Inflammatory macrophage treated with lipopolysaccharide for 4 hours (primary cell): ENCODE measurements at regions not wholly inside any gene's neighbourhood (a gene's known extent, or its start where the extent isn't known, plus 50 kb on each side); places are given as distances from the start of the nearest gene placed in this dataset.

ENCODE experiments used
- DNase-seq: peaks from one replicate; pipeline ENCODE4 v3.0.0-alpha.2; 2020

DNA sequence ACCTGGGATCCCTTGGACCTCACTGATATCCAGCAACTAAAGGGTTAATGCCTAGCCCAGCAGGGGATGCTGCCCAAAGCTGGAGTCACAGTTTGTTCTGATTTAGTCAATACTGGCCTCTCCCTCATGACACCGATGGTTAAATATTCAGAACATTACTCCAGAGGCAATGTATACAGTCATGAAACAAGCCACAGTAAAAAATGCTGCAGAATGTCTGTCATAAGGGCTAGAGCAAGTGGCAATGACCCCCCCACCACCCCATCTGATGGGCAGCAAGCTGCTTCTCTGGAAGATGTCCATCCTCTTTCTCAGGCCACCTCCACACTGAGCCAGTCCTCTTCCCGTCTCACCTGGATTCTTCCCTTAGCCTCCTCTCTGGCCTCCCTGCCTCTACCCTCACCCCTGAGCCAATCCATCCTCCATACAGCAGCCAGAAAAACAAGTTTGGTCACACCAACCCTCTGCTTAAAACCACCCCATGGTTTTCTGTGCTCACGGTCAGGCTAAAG, 99.0 kb upstream of the KCNG1 start:
- DNase-seq, result no peak

DNA sequence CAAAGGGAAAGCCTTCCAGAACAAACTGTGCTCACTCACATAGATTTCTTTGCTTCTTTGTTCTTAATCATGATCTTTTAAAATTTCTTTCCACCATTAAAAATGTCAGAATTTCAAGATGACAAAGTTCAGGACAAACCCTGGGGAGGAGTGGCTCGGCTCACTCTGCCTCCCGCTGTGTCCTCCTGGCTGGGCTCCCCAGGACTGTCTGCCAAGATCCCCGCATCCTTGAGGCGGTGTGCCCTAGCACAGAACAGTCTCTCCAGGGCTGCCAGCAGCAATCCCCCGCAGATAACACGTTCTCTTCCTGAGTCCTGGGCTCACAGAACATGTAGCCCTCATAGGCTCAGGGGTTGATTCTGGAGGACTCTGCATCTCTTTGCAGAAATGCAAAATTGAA, 98.4 kb upstream of the KCNG1 start:
- no peak for DNase-seq

DNA sequence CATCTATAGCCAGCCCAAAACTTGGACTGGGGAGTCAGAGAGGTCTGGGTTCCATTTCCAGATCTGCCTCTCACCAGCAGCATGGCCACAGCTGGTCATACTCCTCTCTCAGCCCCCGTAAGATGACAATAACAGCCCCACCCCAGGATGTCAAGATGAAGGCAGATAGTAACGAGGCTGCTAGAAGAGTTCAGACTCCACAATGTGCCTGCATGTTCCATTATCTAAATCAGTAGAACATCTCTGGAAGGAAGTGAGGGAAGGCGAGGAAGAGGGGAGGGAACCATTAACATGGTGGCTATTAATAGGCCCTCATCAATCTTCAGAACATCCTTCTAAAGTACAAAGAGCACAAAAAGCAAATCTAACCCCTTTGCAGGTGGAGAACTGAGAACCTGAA, 98.0 kb upstream of the KCNG1 start:
- no peak for DNase-seq

DNA sequence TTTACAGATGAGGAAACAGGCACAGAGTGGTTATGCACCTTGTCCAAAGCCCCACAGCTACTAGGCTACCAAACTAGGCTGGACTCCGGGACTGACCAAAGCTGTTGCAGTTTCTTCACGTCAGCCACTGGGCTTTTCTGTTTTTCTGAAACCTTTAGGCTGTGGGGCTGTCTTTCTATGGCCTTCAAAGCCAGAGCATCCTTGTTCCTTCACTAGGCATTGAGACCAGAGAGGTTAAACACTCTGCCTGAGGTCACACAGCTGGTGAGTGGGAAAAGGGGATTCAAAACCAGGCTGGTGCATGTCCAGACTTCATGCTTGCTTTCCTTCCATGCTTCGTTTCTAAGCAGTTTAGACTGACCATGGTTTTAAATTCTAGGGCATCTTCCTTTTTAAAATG, 97.5 kb upstream of the KCNG1 start:
- DNase-seq, result no peak

DNA sequence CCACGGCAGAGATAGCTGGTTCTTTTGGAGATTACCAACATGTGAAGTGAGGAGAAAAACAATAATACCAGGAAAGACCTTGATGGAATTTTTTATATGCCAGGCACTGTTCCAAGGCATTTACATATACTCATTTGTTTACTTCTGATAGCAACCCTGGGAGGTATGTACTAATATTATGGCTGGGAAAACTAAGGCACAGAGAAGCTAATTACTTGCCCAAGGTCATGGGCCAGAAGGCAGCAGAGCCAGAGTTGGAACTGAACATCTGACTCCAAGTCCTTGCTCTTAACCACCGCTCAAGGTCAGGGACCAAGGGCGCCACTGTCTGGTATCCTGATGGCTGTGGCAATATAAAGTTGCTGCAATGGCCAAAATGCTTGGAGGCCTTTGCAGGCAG, 97.0 kb upstream of the KCNG1 start:
- no peak for DNase-seq

DNA sequence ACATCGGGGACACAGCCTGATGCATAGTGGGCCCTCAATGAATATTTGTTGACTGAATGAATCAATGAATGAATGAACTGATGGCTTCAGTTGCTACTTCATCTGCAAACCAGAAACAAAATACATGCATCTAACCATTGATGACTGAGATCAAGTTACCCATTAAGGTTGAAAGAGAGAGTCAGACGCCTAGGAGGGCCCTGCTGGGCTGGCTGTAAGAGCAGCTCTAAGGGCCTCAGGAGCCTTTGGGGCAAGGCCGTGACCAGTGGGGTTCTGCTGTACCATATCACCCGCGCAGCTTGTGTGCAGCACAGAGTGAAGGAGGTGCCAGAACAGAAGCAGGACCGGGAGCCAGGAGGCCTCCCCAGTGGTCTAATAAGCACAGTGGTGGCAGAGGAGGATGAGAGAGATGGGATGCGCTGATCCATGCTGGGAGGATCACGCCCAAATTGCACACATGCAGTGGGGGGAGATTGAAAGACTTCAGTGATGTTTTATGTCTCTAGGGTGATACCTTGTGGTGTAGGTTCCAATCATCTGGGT, 96.1 kb upstream of the KCNG1 start:
- DNase-seq, result no peak

DNA sequence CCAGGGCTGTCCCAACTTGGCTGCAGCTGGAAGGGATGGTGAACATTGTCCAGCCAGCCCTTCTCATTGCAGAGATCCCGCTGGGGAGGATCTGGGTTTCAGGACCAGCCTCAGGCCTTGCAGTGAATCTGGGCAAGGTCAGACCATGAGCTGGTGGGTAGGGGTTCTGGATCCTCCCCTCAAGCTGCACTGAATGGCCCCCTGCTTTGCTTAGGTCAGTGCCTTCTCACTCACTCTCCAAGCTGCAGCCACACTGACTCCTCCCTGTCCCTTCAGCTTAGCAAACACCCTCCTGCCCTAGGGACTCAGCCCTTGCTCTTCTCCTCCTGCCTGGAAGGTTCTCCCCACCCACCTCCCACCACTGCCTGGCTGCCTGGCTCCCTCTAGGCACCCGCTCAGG, 95.3 kb upstream of the KCNG1 start:
- DNase-seq, result no peak

DNA sequence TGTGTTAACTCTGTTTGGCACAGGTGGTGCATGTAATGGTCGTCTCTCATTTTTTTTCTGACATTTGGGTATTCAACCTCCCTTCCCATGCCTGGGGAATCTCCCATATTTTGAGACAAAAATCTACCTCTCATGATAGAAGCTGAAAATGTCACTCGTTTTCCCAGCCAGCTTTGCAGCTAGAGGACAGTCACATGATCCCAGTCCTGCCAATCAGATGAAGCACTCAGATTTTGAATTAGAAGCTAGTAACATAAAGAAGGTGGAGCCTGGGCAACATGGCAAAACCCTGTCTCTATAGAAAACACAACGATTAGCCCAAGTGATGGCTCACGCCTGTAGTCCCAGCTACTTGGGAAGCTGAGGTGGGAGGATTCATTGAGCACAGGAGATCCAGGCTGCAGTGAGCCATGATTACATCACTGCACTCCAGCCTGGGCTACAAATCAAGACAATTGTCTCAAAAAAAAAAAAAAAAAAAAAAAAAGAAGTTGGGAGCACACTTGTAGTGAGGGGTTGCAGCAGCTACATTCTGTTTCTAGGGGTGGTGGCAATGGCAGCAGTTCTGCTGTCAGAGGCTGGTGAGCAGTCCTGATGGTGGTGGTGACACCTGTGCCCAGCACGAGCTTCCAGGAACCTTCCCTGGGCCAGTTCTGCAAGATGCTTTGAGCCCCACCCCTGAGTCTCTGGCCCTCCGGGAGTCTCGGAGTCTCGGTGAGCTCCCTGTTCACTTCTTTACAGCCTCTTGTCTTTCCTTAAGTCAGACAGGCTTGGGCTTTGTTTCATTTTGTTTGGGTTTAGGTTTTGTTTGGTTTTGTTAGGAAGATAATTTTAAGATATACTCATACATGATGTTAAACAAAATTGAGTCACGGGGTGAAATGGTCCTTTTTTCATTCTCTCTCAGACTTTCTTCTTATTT, 94.1 kb upstream of the KCNG1 start:
- DNase-seq, result no peak

DNA sequence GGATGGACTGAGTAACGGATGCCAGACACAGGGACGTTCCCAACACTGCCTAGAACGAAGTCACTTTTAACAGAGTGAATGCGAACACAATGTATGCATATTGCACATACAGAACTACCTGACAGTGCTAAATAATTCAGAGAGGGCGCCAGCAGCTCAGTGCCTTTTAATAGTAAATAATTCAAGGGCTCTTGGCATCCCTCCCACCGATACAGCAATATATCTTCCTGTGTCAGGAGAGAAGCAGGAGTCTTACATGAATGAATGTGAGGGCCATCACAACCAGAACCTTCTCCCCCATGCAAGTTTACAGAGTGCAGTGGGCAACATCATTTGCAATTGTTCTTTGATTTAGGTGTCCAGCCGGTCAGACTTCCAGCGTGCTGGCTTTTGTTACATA, 88.4 kb upstream of the KCNG1 start:
- DNase-seq, result no peak

DNA sequence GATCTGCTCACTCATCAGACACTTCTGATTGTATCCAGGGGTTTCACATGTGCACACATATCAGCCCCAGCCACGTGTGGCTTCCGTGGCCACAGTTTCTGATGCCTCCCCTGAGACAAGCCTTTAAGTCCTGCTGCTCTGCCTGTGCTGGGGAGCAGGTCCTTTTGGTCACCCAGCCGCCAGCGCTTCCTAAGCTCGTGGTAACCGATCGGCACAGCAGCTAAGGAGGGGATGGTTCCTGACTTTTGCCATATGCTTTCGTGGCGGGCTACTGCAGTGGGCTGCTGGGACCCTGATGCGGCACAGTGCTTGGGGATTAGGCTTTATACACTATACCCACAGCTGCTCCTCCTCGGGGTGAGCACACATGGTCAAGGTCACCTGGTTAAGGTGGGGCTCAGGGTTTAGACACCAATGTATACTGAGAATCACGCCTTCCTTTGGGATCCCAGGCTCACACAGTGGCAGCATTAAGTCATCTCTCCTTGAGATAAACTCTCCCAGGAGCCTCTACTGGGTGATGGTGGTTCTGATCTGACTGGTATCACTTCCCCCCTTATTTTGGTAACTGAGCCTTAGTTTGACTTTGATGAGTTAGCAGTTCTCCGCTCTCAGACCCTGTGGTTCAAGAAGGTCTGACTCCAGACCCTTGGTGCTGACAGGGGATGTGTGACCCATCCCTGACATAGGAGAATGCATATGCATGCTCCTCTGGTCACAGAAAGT, 85.9 kb upstream of the KCNG1 start:
- no peak for DNase-seq

DNA sequence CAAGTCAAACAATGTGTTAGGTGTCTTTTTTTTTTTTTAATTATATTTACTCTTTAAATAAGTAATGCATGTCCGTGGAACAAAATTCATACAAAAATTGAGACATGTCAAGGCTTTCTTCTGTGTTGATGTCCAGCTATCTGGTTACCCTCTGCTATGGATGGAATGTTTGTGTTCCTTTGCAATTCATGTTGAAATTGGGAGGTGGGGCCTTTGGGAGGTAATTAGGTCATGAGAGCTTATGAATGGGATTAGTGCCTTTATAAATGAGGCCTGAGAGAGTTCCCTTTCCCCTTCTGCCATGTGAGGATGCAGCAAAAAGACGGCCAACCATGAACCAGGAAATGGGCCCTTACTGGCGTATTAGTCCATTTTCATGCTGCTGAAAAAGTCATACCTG, 83.1 kb upstream of the KCNG1 start:
- DNase-seq, result no peak

DNA sequence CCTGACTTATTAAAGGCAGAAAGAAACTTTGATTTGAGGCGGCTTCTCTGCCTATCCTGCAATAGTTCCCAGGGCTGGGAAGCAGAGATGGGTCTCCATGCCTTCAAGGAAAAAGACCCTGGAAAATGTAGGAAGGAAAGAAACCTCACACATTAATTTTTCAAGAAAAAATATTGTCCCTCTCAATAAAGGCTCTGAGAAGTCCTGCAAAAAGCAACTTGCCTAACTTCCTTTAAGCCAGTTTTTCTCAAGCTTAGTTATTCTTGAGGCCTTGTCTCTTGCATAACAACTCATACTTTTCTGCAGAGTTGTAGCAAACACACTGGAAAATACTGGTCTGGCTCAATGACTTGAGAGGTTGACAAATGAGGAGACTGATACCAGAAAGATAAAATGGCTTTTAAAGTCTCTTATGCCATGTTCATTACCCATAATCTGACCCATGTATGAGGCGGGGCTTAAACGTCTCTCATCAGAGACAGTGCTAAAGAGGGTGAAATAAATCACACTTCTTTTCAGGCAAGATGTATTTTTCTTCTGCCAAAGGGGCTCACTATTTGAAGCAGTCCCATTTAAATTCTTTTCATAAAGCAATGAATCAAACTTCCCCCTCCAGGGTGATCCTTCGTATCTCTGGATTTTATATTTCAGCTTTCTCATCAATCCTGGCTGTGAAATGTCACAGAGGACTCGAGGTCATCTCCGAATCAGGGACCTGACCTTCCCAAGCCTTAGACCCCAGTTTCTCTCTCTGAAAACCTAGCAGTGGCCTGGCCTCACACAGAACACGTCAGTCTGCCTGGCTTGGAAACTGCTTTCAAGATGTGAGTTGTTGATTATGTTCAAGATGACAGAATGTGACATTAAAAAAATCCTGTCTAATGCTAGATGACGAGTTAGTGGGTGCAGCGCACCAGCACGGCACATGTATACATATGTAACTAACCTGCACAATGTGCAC, 82.3 kb upstream of the KCNG1 start:
- no peak for DNase-seq

DNA sequence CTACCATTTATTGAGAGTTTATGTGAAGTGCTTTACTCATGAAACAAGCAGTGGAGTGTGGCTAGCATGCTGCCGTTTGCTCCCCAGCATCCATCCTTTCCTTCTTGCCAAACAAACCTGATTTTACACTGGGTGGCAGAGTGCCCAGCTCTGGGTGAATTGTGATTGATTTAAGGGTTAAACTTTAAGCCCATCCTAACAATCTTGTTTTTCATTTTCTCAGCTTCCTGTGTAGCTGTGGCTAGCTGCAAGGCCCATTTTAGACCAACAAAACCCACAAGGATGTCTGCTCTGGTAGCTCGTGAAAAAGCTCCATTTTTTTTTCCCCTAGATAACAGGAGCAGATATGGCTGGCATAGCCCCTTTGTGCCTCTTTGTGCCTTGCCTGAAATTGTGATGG, 77.7 kb upstream of the KCNG1 start:
- no peak for DNase-seq

DNA sequence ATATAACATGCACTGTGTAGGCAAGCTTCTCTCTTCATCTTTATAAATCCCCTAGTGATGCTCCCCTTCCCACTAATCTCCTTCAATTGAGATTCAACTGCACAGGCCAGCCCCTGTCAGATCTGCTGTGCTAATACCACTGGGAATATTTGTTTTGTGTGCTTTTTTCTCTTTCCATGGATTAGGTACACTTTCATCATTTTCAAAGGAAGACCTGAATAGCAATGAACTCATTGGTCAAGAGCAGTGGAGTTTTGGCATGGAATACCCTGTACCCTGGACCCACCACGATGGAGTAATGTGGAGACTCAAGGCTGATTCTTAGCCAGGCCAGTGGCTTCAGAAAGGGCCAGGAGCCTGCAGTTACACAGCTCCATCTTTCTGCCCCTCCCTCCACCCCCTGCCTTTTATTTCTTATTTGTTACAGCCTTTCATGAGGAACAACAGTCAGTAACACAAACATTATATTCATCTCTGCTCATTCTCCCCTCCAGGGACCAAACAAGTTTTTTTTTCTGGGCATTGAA, 75.4 kb upstream of the KCNG1 start:
- no peak for DNase-seq

DNA sequence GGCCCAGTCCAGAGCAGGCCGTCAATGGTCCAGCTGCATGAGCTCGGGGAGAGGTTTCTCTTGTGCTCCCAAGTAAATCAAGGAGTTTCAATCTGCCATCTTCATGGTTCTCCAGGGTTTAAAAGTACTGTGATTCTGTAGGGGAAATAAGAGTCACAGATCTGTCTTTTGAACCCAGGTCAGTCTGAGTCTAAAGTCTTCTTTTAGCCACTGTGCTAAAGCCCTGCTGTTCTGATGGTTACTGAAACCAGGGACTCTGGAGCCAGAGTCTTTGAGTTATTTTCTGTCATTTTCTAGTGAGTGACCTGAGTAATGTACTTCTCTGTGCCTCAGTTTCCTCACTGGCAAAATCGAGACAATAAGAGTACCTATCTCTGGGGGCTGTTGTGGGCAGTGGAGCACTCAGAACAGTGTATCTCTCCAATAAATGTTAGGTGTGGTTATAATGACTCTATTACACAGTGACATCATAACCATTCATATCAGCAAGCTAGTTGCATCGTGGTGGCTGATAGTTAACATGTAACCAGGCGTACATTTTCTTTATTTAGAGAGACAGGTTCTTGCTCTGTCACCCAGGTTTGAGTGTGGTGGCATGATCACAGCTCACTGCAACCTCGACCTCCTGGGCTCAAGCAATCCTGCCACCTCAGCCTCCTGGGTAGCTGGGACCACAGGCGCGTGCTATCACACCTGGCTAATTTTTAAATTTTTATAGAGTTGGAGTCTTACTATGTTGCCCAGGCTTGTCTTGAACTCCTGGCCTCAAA, 74.6 kb upstream of the KCNG1 start:
- DNase-seq, result no peak

DNA sequence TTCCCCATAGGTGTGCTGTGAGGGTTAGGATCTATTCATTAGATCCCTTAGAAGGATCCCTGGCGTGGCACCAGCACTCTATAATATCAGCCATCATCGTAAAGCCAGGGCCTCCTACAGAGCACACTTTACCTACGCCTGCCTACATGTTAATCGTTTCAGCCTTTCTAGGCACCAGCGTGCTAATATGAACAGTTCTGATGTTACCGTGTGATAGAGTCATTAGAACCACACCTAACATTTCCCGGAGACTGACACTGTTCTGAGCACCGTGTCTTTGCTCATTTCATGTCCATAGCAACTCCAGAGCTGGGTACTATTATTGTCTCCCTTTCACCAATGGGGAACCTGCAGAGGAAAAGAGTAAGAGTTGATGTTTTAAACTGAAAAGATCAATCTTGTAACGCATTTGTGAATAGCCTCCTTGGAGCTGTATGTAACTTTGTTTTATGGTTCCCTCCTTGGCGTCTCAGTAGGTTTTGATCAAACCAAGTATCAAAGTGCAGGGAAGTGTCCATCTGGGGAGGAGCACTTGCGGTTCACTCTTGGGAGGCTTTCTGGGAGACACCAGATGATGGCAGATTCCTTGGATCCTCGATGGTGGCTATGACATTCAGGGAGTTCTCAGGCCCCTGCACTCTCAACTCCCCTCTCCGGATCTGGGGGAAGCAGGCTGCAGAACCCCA, 73.8 kb upstream of the KCNG1 start:
- DNase-seq, result no peak

DNA sequence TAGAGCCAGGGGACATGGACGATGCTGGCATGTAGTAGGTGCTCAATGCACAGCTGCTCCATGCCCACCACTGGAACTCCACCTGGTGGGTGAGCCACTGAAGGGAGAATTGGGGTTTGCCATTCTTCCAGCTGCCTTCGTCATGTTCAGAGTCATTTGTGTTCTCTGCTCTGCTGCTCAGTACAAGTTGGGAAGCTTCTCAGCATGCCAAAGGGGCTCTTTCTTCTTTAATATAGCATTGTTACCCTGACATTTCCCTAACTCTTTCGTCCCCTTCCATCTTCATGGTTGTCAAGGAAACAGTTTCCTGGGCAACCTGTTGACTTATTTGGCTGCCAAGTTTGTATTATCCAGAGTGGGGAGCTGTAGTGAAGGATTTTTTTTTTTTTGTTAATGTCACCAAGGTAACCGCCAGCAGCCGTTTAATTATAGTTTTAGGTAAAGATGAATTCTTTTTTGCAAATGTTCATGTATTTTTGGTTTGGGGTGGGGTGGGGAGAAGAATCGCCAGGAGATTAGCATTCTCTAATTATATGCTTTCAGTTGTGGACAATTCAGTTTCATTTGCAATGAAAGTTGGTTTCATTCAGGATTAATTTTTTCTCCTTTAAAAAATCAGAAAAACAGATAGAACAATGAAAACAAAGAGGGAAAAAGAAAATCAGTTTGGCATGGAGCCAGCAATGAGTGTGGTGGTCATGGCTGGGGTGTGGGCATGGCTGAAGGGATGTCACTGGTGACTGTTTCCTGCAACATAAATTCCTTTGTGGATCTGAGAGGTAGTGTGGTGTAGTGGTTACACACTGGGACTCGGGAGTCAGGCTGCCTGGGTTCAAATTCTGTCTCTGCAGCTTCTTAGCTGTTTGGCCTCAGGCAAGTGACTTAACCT, 73.0 kb upstream of the KCNG1 start:
- no peak for DNase-seq

DNA sequence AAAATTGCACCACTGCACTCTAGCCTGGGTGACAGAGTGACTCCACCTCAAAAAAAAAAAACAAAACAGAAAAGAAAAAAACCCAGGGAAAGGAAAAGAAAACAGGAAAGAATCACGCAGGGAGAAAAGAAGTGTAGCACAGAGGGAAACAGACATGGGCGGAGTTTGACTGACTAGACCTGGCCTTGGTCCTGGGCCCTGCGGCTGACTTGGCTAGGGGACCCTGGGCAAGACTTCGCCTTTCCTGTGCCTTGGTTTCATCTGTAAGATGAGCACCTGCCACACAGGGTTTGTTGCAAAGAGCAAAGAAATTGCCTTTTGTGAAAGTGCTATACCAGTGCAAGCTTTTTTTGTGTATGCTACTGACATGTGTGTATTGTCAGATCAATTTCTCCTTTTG, 71.3 kb upstream of the KCNG1 start:
- no peak for DNase-seq

DNA sequence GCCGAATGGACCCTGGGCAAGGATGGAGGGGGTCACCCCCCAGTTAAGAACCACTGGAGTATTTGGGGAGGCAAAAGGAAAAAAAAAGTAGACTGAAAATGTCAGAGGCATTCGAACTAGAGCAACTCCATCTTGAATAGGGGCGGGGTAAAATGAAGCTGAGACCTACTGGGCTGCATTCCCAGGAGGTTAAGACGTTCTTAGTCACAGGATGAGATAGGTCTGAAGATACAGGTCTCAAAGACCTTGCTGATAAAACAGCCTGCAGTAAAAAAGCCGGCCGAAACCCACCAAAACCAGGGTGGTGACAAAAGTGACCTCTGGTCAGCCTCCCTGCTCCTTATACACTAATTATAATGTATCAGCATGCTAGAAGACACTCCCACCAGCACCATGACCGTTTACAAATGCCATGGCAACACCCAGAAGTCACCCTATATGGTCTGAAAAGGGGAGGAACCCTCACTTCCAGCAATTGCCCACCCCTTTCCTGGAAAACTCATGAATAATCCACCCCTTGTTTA, 70.4 kb upstream of the KCNG1 start:
- no peak for DNase-seq

DNA sequence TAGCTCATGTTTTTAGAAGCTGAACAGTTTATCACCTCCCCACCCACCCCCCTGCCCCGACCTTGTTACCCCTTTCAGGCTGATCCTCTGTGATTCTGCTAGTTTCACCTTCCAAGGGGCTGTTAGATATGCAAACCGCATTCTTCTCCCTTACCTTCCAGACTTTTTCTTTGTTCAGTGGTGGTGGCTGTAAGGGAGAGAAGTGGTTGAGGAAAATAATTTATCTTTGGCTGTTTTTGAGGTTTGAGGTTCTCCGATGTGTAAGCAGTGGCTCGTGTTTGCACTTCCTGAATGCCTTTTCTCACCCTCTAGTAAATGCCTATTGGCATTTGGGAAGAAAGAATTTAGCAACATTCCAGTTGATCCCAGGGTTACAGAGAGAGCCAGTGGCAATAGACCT, 69.4 kb upstream of the KCNG1 start:
- no peak for DNase-seq
